Panc1 (cell line): ENCODE measurements at regions not wholly inside any gene's neighbourhood (a gene's known extent, or its start where the extent isn't known, plus 50 kb on each side); places are given as distances from the start of the nearest gene placed in this dataset.

ENCODE experiments used
- ATAC-seq: fragments of 200-7000 bp; cut with Tn5 transposase; 2 replicates; pipeline ENCODE4 v1.9.1; 2020; ENCODE audit warnings: mild to moderate bottlenecking, moderate library complexity
- BruUV-seq: library from RNA; stranded (reverse); fragments of 400-500 nt; replicated peaks from 2 replicates; lab custom pipeline; 2021; lab: Mats Ljungman, UMichigan
- CTCF ChIA-PET: fragments of 300-600 bp; sonication (Branson Sonifier 250); formaldehyde crosslinking; loops from one replicate; lab custom pipeline; 2022; ENCODE audit warnings: antibody characterized with exemption; lab: Charles Lee
- POLR2A ChIA-PET: fragments of 300-600 bp; sonication (Branson Sonifier 250); formaldehyde crosslinking; loops from one replicate; lab custom pipeline; 2022; ENCODE audit warnings: antibody characterized with exemption; lab: Charles Lee
- DNase-seq: peaks from one replicate; pipeline ENCODE4 v3.0.0-alpha.2; 2010; ENCODE audit warnings: low read depth, low spot score
- H3K27ac ChIP-seq: 2 replicates; pipeline ENCODE4 v1.5.1; 2011; ENCODE audit warnings: mild to moderate bottlenecking, low read length, inconsistent platforms
- H3K27me3 ChIP-seq: fragments of 200-500 bp; sonication (Bioruptor generic); 2 replicates; pipeline ENCODE4 v1.6.0; 2014; ENCODE audit warnings: low read length, inconsistent platforms; ENCODE audit not compliant: control insufficient read depth, insufficient read depth
- H3K36me3 ChIP-seq: fragments of 200-500 bp; sonication (Bioruptor generic); 2 replicates; pipeline ENCODE4 v1.5.1; 2014; ENCODE audit warnings: inconsistent platforms, mild to moderate bottlenecking, low read length, moderate library complexity; ENCODE audit not compliant: control insufficient read depth, insufficient read depth
- H3K4me1 ChIP-seq: 2 replicates; pipeline ENCODE4 v1.5.1; 2011; ENCODE audit warnings: inconsistent platforms, mild to moderate bottlenecking, low read length, moderate library complexity; ENCODE audit not compliant: control insufficient read depth, insufficient read depth
- H3K4me3 ChIP-seq, 2 experiments: 2 replicates each; pipeline ENCODE4 v1.5.1; 2011 to 2012; ENCODE audit warnings: low read depth in 2 of 2, low read length in 2 of 2, mild to moderate bottlenecking in 2 of 2, inconsistent platforms in 1 of 2, moderate library complexity in 1 of 2
- H3K9me3 ChIP-seq: fragments of 200-500 bp; sonication (Bioruptor generic); 2 replicates; pipeline ENCODE4 v1.5.1; 2014; ENCODE audit warnings: low read depth, mild to moderate bottlenecking, inconsistent platforms, low read length, moderate library complexity; ENCODE audit not compliant: control insufficient read depth, insufficient read depth
- CTCF ChIP-seq: fragments of 450-650 bp; IDR thresholded peaks from 2 replicates; pipeline ENCODE4 v1.5.1; 2017; ENCODE audit warnings: mild to moderate bottlenecking
- POLR2AphosphoS5 ChIP-seq: IDR thresholded peaks from 2 replicates; pipeline ENCODE4 v1.6.1; 2012; ENCODE audit warnings: mild to moderate bottlenecking, low read depth, low read length, moderate library complexity
- SIN3A ChIP-seq: IDR thresholded peaks from 2 replicates; pipeline ENCODE4 v1.6.1; 2012; ENCODE audit warnings: low read depth, mild to moderate bottlenecking, low read length, moderate library complexity, borderline replicate concordance; ENCODE audit not compliant: insufficient read depth
- TCF7L2 ChIP-seq: IDR thresholded peaks from 2 replicates; pipeline ENCODE4 v1.6.1; 2011; ENCODE audit warnings: mild to moderate bottlenecking, low read depth, low read length, inconsistent platforms
- in situ Hi-C: cut with HindIII; loops from 2 replicates; pipeline ENCODE4 v1.10.0; 2016; ENCODE audit warnings: low sequenced_read_pairs, low pct_unique_long_range_greater_than_20kb
- intact Hi-C: fragments of 100-400 bp; cut with micrococcal nuclease; formaldehyde crosslinking; loops from one replicate; pipeline ENCODE4 v1.10.0; 2022; ENCODE audit not compliant: unreplicated experiment
- TF ChIP-seq, protein P1 (sequence below), 2 experiments: IDR thresholded peaks; 2 replicates each; pipeline ENCODE4 v1.6.1; 2011 to 2012; ENCODE audit warnings: low read depth in 2 of 2, control low read depth in 1 of 2, low read length in 1 of 2, mild to moderate bottlenecking in 1 of 2, moderate library complexity in 1 of 2; ENCODE audit not compliant: insufficient read depth in 1 of 2

DNA sequence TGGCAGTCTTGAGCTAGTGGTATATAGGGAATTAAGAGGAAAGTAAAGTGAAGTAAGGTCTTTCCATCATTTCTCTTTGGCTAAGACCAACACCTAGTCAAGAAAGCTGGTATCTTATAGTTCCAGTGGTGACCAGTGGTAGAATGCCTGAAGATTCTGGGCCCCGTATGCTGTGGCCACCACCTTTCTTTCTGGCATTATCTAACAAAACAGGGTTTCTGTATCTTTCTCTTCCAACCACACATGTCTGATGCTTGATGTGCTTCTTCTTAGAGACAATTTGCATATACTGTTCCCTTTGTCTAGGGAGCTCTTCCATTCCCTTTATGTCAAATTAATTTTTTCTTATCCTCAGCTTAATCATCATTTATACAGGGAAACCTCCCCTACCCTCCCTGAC is 109.9 kb upstream of the SSBP2 start:
- intact Hi-C loops (no loop called here), in situ Hi-C loops (no loop called here)
- ChIA-PET CTCF (no interaction called here), POLR2A (no interaction called here)
- DNase-seq (no peak), ATAC-seq (no peak)
- no peak overlapping the region for H3K4me3 ChIP-seq
- no peaks in the 10 kb centered on the region for H3K36me3 ChIP-seq
- no peaks in the 10 kb centered on the region for H3K9me3 ChIP-seq
- no peak for TF ChIP-seq POLR2AphosphoS5
- TF ChIP-seq SIN3A, result no peak
- no peak for TF ChIP-seq TCF7L2
- TF ChIP-seq, protein P1, sequence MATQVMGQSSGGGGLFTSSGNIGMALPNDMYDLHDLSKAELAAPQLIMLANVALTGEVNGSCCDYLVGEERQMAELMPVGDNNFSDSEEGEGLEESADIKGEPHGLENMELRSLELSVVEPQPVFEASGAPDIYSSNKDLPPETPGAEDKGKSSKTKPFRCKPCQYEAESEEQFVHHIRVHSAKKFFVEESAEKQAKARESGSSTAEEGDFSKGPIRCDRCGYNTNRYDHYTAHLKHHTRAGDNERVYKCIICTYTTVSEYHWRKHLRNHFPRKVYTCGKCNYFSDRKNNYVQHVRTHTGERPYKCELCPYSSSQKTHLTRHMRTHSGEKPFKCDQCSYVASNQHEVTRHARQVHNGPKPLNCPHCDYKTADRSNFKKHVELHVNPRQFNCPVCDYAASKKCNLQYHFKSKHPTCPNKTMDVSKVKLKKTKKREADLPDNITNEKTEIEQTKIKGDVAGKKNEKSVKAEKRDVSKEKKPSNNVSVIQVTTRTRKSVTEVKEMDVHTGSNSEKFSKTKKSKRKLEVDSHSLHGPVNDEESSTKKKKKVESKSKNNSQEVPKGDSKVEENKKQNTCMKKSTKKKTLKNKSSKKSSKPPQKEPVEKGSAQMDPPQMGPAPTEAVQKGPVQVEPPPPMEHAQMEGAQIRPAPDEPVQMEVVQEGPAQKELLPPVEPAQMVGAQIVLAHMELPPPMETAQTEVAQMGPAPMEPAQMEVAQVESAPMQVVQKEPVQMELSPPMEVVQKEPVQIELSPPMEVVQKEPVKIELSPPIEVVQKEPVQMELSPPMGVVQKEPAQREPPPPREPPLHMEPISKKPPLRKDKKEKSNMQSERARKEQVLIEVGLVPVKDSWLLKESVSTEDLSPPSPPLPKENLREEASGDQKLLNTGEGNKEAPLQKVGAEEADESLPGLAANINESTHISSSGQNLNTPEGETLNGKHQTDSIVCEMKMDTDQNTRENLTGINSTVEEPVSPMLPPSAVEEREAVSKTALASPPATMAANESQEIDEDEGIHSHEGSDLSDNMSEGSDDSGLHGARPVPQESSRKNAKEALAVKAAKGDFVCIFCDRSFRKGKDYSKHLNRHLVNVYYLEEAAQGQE (IDR thresholded peaks at IDR 0.05; ENCODE audit: insufficient read depth in 1 of 2, low read depth in 2 of 2, low read length in 1 of 2), result no peak
- TF ChIP-seq CTCF, result no peak
- BruUV-seq, result no TSS peak
- no peaks in the 10 kb centered on the region for H3K4me1 ChIP-seq
- no peaks in the 10 kb centered on the region for H3K27me3 ChIP-seq
- H3K27ac ChIP-seq, result no peak overlapping the region

- CTCF ChIA-PET, result no interaction called here
- Histone ChIP-seq H3K27ac (no peak overlapping the region), H3K4me1 (no peaks in the 10 kb centered on the region), H3K36me3 (no peaks in the 10 kb centered on the region), H3K9me3 (no peaks in the 10 kb centered on the region), H3K27me3 (no peaks in the 10 kb centered on the region), H3K4me3 (no peak overlapping the region)
- POLR2A ChIA-PET, result no interaction called here
- intact Hi-C loops, result loop anchor here (10.0 kb wide), 1 partner anchor 435 kb away; no protein-coding TSS in a partner anchor
- no TSS peak for BruUV-seq
- in situ Hi-C loops, result no loop called here
- ATAC-seq, result no peak
- no peak for DNase-seq
- TF ChIP-seq TCF7L2 (no peak), SIN3A (no peak), CTCF (no peak), POLR2AphosphoS5 (no peak)
- TF ChIP-seq, protein P1 (IDR thresholded peaks at IDR 0.05; ENCODE audit: insufficient read depth in 1 of 2, low read depth in 2 of 2, low read length in 1 of 2), result no peak
Measured at GRCh38 chr5:81859624-81860023, 108.7 kb upstream of the SSBP2 start.
